Mesodermal cell (in vitro differentiated cells): ENCODE measurements at regions not wholly inside any gene's neighbourhood (a gene's known extent, or its start where the extent isn't known, plus 50 kb on each side); places are given as distances from the start of the nearest gene placed in this dataset.

ENCODE experiments used
- H3K27ac ChIP-seq: 2 replicates; pipeline ENCODE4 v1.7.0; 2013; ENCODE audit warnings: mild to moderate bottlenecking, low read depth, low read length, moderate library complexity; ENCODE audit not compliant: severe bottlenecking
- H3K36me3 ChIP-seq: 2 replicates; pipeline ENCODE4 v1.7.1; 2013; ENCODE audit warnings: mild to moderate bottlenecking, low read length, moderate library complexity; ENCODE audit not compliant: control insufficient read depth, insufficient read depth
- H3K4me1 ChIP-seq: one replicate; pipeline ENCODE4 v1.7.1; 2013; ENCODE audit warnings: mild to moderate bottlenecking, low read length; ENCODE audit not compliant: insufficient read depth, control insufficient read depth, poor library complexity, severe bottlenecking
- H3K4me3 ChIP-seq: 2 replicates; pipeline ENCODE4 v1.7.0; 2013; ENCODE audit warnings: low read length, control low read depth, mild to moderate bottlenecking; ENCODE audit not compliant: insufficient read depth, poor library complexity, severe bottlenecking; ENCODE audit errors: extremely low read depth
- H3K9me3 ChIP-seq: 2 replicates; pipeline ENCODE4 v1.7.1; 2013; ENCODE audit warnings: mild to moderate bottlenecking, low read length, moderate library complexity; ENCODE audit not compliant: control insufficient read depth
- WGBS, 2 experiments: methylation state at CpG; one replicate each; pipeline ENCODE4 v1.1.5; 2013; ENCODE audit warnings: missing lambda C conversion rate in 2 of 2; ENCODE audit not compliant: insufficient coverage in 2 of 2; 5-methylcytosine and 5-hydroxymethylcytosine counted together

DNA sequence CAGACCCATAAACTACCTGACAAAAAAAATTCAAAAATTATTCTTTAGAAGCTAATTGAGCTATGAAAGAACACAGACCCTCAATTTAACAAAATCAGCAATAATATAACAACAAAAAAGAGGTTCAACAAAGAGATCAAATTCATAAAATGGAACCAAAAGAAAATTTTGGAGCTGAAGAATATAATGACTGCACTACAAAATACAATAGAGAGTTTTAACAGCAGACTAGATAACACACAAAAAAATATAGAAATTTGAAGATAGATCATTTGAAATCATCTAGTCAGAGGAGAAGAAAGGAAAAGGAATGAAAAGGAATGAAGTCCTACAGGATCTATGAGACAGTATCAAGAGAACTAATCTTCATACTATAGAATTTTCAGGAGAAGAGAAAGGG lies 422.1 kb downstream of the PAX1 start:
- H3K9me3 ChIP-seq = no peaks in the 10 kb centered on the region
- no peak overlapping the region for H3K4me3 ChIP-seq
- no peaks in the 10 kb centered on the region for H3K4me1 ChIP-seq
- H3K27ac ChIP-seq = no peak overlapping the region
- no peaks in the 10 kb centered on the region for H3K36me3 ChIP-seq

- no peaks in the 10 kb centered on the region for H3K9me3 ChIP-seq
- H3K4me3 ChIP-seq = no peak overlapping the region
- no peak overlapping the region for H3K27ac ChIP-seq
- WGBS, 2 experiments = 30 to 89% methylated on average over 1 of the region's 3 CpGs
- H3K4me1 ChIP-seq = no peaks in the 10 kb centered on the region
- H3K36me3 ChIP-seq = no peaks in the 10 kb centered on the region
Measured at GRCh38 chr20:22106308-22106938, 401.0 kb downstream of the PAX1 start.

DNA sequence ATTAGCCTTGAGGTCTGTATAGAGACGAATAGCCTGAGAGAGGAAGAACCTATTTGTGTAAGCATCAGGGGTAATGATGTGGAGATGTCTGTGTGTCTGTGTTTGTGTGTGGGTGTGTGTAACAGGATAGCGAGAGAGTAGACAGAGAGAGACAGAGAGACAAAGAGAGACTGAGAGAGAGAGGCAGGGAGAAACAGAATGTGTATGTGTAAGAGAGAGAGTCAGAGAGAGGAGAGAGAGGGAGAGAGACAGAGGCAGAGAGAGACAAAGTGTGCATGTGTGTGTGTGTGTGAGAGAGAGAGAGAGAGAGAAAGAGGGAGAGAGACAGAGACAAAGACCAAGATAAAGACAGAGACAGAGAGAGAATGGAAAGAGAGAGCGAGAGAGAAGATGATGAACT lies 396.1 kb downstream of the PAX1 start:
- Histone ChIP-seq H3K4me1 (no peaks in the 10 kb centered on the region), H3K4me3 (no peak overlapping the region), H3K9me3 (no peaks in the 10 kb centered on the region), H3K27ac (no peak overlapping the region), H3K36me3 (no peaks in the 10 kb centered on the region)
- 88 to 93% methylated on average over 3 of the region's 3 CpGs for WGBS, 2 experiments

GRCh38 chr20:22100686-22101085 lies 395.2 kb downstream of the PAX1 start:
- no peak overlapping the region for H3K27ac ChIP-seq
- 81 to 87% methylated on average over 4 to 5 of the region's 6 CpGs for WGBS, 2 experiments
- H3K4me1 ChIP-seq = no peaks in the 10 kb centered on the region
- H3K4me3 ChIP-seq = no peak overlapping the region
- H3K36me3 ChIP-seq = no peaks in the 10 kb centered on the region
- no peaks in the 10 kb centered on the region for H3K9me3 ChIP-seq

GRCh38 chr20:22099348-22099747 lies 393.9 kb downstream of the PAX1 start:
- Histone ChIP-seq H3K27ac (no peak overlapping the region), H3K36me3 (no peaks in the 10 kb centered on the region), H3K4me3 (no peak overlapping the region), H3K9me3 (no peaks in the 10 kb centered on the region), H3K4me1 (no peaks in the 10 kb centered on the region)
- whole genome bisulfite sequencing, 2 experiments = 89 to 100% methylated on average over 2 to 3 of the region's 3 CpGs

GRCh38 chr20:22098511-22098910 lies 393.0 kb downstream of the PAX1 start:
- 89% methylated on average over 1 of the region's 2 CpGs; no CpG with 5 or more reads in 1 of the 2 experiments for WGBS, 2 experiments

DNA sequence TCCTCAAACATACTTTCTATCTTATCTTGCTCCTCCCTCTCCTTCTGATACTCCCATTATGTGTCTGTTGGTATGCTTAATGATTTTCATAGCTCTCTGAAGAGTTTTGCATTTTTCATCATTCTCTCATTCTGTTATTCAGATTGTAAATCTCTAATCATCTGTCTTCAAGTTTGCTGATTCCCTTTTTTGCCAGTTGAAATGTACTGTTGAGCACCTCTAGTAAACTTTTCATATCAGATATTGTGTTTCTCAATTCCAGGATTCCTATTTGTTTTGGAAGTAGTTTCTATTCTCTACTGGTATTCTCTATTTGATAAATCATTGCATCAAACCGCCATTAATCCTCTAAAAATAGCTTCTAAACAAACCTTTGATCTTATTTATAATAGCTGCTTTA lies 387.7 kb downstream of the PAX1 start:
- Histone ChIP-seq H3K9me3 (no peaks in the 10 kb centered on the region), H3K4me1 (no peaks in the 10 kb centered on the region), H3K4me3 (no peak overlapping the region), H3K36me3 (no peaks in the 10 kb centered on the region), H3K27ac (no peak overlapping the region)
- WGBS, 2 experiments = no CpG with 5 or more reads among the region's 1 CpG

More at GRCh38 chr20:22098511-22098910, 393.0 kb downstream of the PAX1 start:
- Histone ChIP-seq H3K36me3 (no peaks in the 10 kb centered on the region), H3K27ac (no peak overlapping the region), H3K4me1 (no peaks in the 10 kb centered on the region), H3K9me3 (no peaks in the 10 kb centered on the region), H3K4me3 (no peak overlapping the region)

- 90% methylated on average over 2 of the region's 4 CpGs; no CpG with 5 or more reads in 1 of the 2 experiments for WGBS, 2 experiments
Measured at GRCh38 chr20:22088882-22089281, 383.4 kb downstream of the PAX1 start.

GRCh38 chr20:22080985-22081384 lies 375.5 kb downstream of the PAX1 start:
- H3K4me3 ChIP-seq = no peak overlapping the region
- H3K4me1 ChIP-seq = no peaks in the 10 kb centered on the region
- no peaks in the 10 kb centered on the region for H3K36me3 ChIP-seq
- WGBS, 2 experiments = no CpG with 5 or more reads among the region's 1 CpG
- no peak overlapping the region for H3K27ac ChIP-seq
- no peaks in the 10 kb centered on the region for H3K9me3 ChIP-seq

More at GRCh38 chr20:22088882-22089281, 383.4 kb downstream of the PAX1 start:
- H3K4me1 ChIP-seq = no peaks in the 10 kb centered on the region
- no peak overlapping the region for H3K27ac ChIP-seq
- no peaks in the 10 kb centered on the region for H3K36me3 ChIP-seq
- no peaks in the 10 kb centered on the region for H3K9me3 ChIP-seq
- no peak overlapping the region for H3K4me3 ChIP-seq

- H3K4me1 ChIP-seq = no peaks in the 10 kb centered on the region
- no peak overlapping the region for H3K4me3 ChIP-seq
- no peak overlapping the region for H3K27ac ChIP-seq
- H3K9me3 ChIP-seq = no peaks in the 10 kb centered on the region
- no peaks in the 10 kb centered on the region for H3K36me3 ChIP-seq
- no CpG with 5 or more reads among the region's 1 CpG for WGBS, 2 experiments
Measured at GRCh38 chr20:22074635-22075034, 369.2 kb downstream of the PAX1 start.

DNA sequence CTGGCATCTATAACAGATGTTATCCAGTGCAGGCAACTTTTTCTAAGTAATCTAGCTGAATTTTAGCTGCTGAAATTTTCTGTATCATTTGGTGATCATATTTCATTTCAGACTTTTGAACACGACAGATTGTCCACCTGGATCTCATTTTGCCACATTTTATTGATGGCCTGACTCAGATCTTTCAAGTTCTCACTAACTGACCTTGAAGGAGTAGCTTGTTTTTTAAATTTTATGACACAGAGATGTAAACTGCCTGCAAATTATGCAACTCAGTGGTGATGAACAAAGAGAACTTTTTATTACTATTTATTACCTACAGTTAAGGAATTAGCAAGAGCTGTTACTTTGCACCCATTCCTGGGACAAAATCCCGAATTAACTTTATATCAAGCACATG lies 366.4 kb downstream of the PAX1 start:
- H3K36me3 ChIP-seq = no peaks in the 10 kb centered on the region
- WGBS, 2 experiments = no CpG with 5 or more reads among the region's 2 CpGs
- no peaks in the 10 kb centered on the region for H3K9me3 ChIP-seq
- H3K4me3 ChIP-seq = no peak overlapping the region
- H3K27ac ChIP-seq = no peak overlapping the region
- H3K4me1 ChIP-seq = no peaks in the 10 kb centered on the region
